ENCODE measurements at regions not wholly inside any gene's neighbourhood (a gene's known extent, or its start where the extent isn't known, plus 50 kb on each side); places are given as distances from the start of the nearest gene placed in this dataset.

- no peak for TF ChIP-seq FOXM1 (IDR thresholded peaks at IDR 0.05; ENCODE audit: borderline replicate concordance)
- TF ChIP-seq NFRKB (IDR thresholded peaks at IDR 0.05): no peak
- TF ChIP-seq ELF4 (IDR thresholded peaks at IDR 0.05): no peak
- no peak for TF ChIP-seq SP1 (IDR thresholded peaks at IDR 0.05)
- TF ChIP-seq SUZ12 (IDR thresholded peaks at IDR 0.05): no peak
- no peak for TF ChIP-seq FOXK2 (IDR thresholded peaks at IDR 0.05)
- TF ChIP-seq BHLHE40 (IDR thresholded peaks at IDR 0.05; ENCODE audit: borderline replicate concordance): no peak
- no peak for TF ChIP-seq PKNOX1 (IDR thresholded peaks at IDR 0.05)
- no peak for TF ChIP-seq HDGF (IDR thresholded peaks at IDR 0.05; ENCODE audit: borderline replicate concordance)
- TF ChIP-seq L3MBTL2 (conservative IDR thresholded peaks at IDR 0.05): no peak
Measured at GRCh38 chr16:79483336-79483735, 117.2 kb downstream of the MAF start.

Measured in HEK293T (cell line).